Neural cell (in vitro differentiated cells): ENCODE measurements at regions not wholly inside any gene's neighbourhood (a gene's known extent, or its start where the extent isn't known, plus 50 kb on each side); places are given as distances from the start of the nearest gene placed in this dataset.

Experiments
- H2AFZ ChIP-seq: fragments of 200-600, 300-800 bp; sonication (generic), shearing (Covaris generic); 2 replicates; pipeline ENCODE4 v1.6.0; 2014; ENCODE audit warnings: low read depth, mild to moderate bottlenecking, antibody characterized with exemption, low read length, moderate library complexity
- H3F3A ChIP-seq: fragments of 200-600 bp; shearing (Covaris generic); 2 replicates; pipeline ENCODE4 v1.6.1; 2016; ENCODE audit warnings: mild to moderate bottlenecking, moderate library complexity, mixed read lengths, antibody characterized with exemption, low read length; ENCODE audit not compliant: insufficient read depth, poor library complexity, severe bottlenecking
- H3K27ac ChIP-seq: fragments of 200-600, 300-800 bp; sonication (generic), shearing (Covaris generic); 2 replicates; pipeline ENCODE4 v1.5.1; 2014; ENCODE audit warnings: mild to moderate bottlenecking, low read length, moderate library complexity
- H3K27me3 ChIP-seq: fragments of 300-800, 200-600 bp; sonication (generic), shearing (Covaris generic); 2 replicates; pipeline ENCODE4 v1.6.0; 2014; ENCODE audit warnings: mild to moderate bottlenecking, low read depth, low read length, moderate library complexity; ENCODE audit not compliant: insufficient read depth
- H3K36me3 ChIP-seq: fragments of 300-800, 200-600 bp; sonication (generic), shearing (Covaris generic); 2 replicates; pipeline ENCODE4 v1.5.1; 2014; ENCODE audit warnings: mild to moderate bottlenecking, antibody characterized with exemption, low read length, moderate library complexity; ENCODE audit not compliant: insufficient read depth
- H3K4me2 ChIP-seq: fragments of 300-800, 200-600 bp; sonication (generic), shearing (Covaris generic); 2 replicates; pipeline ENCODE4 v1.6.0; 2014; ENCODE audit warnings: mild to moderate bottlenecking, low read length
- H3K4me3 ChIP-seq: fragments of 300-800, 200-600 bp; sonication (generic), shearing (Covaris generic); 2 replicates; pipeline ENCODE4 v1.5.1; 2014; ENCODE audit warnings: mild to moderate bottlenecking, low read length, moderate library complexity
- H3K79me2 ChIP-seq: fragments of 200-600 bp; shearing (Covaris generic); replicated peaks from 2 replicates; pipeline ENCODE4 v1.6.0; 2014; ENCODE audit warnings: mild to moderate bottlenecking, low read length, moderate library complexity; ENCODE audit not compliant: insufficient read depth
- H3K9ac ChIP-seq: fragments of 300-800, 200-600 bp; sonication (generic), shearing (Covaris generic); 2 replicates; pipeline ENCODE4 v1.6.1; 2016; ENCODE audit warnings: mild to moderate bottlenecking, low read length, mixed read lengths
- H3K9me2 ChIP-seq: fragments of 200-600 bp; shearing (Covaris generic); 2 replicates; pipeline ENCODE4 v1.6.1; 2016; ENCODE audit warnings: mild to moderate bottlenecking, low read length, mixed read lengths; ENCODE audit not compliant: insufficient read depth
- H3K9me3 ChIP-seq: fragments of 200-600, 300-800 bp; sonication (generic), shearing (Covaris generic); 2 replicates; pipeline ENCODE4 v1.6.1; 2016; ENCODE audit warnings: mild to moderate bottlenecking, mixed run types, low read length, moderate library complexity, mixed read lengths
- H4K20me1 ChIP-seq: fragments of 200-600 bp; shearing (Covaris generic); 2 replicates; pipeline ENCODE4 v1.6.1; 2016; ENCODE audit warnings: mild to moderate bottlenecking, mixed run types; ENCODE audit not compliant: insufficient read depth
- EP300 ChIP-seq: fragments of 450-650 bp; conservative IDR thresholded peaks from 2 replicates; pipeline ENCODE4 v1.6.1; 2014; ENCODE audit warnings: antibody characterized with exemption, mild to moderate bottlenecking, moderate library complexity; ENCODE audit not compliant: poor library complexity, severe bottlenecking
- EZH2 ChIP-seq: fragments of 200-600, 300-800 bp; shearing (Covaris generic), sonication (generic); IDR thresholded peaks from 2 replicates; pipeline ENCODE4 v1.6.1; 2014; ENCODE audit warnings: antibody characterized with exemption, low read length, borderline replicate concordance, mild to moderate bottlenecking; ENCODE audit not compliant: insufficient read depth, poor library complexity, severe bottlenecking
- MXI1 ChIP-seq: fragments of 450-650 bp; conservative IDR thresholded peaks from 2 replicates; pipeline ENCODE4 v1.6.1; 2014; ENCODE audit warnings: antibody characterized with exemption, mild to moderate bottlenecking; ENCODE audit not compliant: poor library complexity, severe bottlenecking
- POLR2AphosphoS5 ChIP-seq: IDR thresholded peaks from 2 replicates; pipeline ENCODE4 v1.6.1; 2012
- RAD21 ChIP-seq: fragments of 450-650 bp; conservative IDR thresholded peaks from 2 replicates; pipeline ENCODE4 v1.6.1; 2014; ENCODE audit warnings: antibody characterized with exemption, mild to moderate bottlenecking, moderate library complexity
- SMC3 ChIP-seq: fragments of 450-650 bp; conservative IDR thresholded peaks from 2 replicates; pipeline ENCODE4 v1.6.1; 2014; ENCODE audit warnings: antibody characterized with exemption, mild to moderate bottlenecking, moderate library complexity; ENCODE audit not compliant: poor library complexity
- TAF1 ChIP-seq: IDR thresholded peaks from 2 replicates; pipeline ENCODE4 v1.6.1; 2012; ENCODE audit warnings: low read depth
- TF ChIP-seq, protein P1 (sequence below): IDR thresholded peaks from 2 replicates; pipeline ENCODE4 v1.6.1; 2012; ENCODE audit warnings: borderline replicate concordance
- TF ChIP-seq, protein P2 (sequence below): fragments of 450-650 bp; IDR thresholded peaks from 2 replicates; pipeline ENCODE4 v1.5.1; 2014; ENCODE audit warnings: antibody characterized with exemption, mild to moderate bottlenecking, moderate library complexity; ENCODE audit not compliant: poor library complexity, severe bottlenecking

DNA sequence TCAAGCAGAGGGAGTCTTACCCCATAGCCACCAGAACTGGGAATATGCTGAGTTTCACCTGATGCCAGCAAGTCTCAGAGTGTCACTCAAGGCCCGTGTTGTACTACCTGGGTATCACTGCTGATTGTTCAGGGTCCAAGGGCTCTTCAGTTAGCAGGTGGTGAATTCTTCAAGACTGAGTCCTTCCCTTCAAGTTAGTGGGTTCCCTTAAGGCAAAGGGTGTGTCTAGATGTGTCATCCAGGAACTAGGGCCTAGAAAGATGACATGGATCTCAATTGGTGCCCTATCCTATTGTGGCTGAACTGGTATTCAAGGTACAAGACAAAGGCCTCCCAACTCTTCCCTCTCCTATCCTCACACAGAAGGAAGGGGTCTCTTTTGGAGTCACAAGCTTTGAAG is 159.9 kb upstream of the DIPK2B start:
- Histone ChIP-seq H3K9me3 (no peaks in the 10 kb centered on the region), H2AFZ (no peak overlapping the region), H3K4me3 (no peak overlapping the region)

DNA sequence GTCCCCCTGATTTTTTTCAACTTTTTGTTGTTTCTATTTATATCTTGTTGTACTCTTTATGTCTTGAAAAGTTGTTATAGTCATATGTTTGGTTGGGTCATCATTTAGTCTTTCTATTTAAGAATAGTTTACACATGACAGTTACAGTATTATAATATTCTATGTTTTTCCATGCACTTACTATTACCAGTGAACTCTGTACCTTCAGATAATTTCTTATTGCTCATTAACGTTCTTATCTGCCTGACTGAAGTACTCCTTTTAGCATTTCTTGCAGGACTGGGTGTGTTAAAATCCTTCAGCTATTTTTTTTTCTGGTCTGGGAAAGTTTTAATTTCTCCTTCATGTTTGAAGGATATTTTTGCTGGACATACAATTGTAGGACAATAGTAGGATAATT is 157.7 kb upstream of the DIPK2B start:
- Histone ChIP-seq H3K9ac (no peak overlapping the region), H2AFZ (no peak overlapping the region), H3K4me2 (no peak overlapping the region), H4K20me1 (no peaks in the 10 kb centered on the region), H3K9me2 (no peaks in the 10 kb centered on the region), H3K27me3 (no peaks in the 10 kb centered on the region), H3K27ac (no peak overlapping the region), H3K36me3 (no peaks in the 10 kb centered on the region), H3K4me3 (no peak overlapping the region), H3K79me2 (no peaks in the 10 kb centered on the region), H3K9me3 (no peaks in the 10 kb centered on the region), H3F3A (no peaks in the 10 kb centered on the region)
- TF ChIP-seq, protein P1, sequence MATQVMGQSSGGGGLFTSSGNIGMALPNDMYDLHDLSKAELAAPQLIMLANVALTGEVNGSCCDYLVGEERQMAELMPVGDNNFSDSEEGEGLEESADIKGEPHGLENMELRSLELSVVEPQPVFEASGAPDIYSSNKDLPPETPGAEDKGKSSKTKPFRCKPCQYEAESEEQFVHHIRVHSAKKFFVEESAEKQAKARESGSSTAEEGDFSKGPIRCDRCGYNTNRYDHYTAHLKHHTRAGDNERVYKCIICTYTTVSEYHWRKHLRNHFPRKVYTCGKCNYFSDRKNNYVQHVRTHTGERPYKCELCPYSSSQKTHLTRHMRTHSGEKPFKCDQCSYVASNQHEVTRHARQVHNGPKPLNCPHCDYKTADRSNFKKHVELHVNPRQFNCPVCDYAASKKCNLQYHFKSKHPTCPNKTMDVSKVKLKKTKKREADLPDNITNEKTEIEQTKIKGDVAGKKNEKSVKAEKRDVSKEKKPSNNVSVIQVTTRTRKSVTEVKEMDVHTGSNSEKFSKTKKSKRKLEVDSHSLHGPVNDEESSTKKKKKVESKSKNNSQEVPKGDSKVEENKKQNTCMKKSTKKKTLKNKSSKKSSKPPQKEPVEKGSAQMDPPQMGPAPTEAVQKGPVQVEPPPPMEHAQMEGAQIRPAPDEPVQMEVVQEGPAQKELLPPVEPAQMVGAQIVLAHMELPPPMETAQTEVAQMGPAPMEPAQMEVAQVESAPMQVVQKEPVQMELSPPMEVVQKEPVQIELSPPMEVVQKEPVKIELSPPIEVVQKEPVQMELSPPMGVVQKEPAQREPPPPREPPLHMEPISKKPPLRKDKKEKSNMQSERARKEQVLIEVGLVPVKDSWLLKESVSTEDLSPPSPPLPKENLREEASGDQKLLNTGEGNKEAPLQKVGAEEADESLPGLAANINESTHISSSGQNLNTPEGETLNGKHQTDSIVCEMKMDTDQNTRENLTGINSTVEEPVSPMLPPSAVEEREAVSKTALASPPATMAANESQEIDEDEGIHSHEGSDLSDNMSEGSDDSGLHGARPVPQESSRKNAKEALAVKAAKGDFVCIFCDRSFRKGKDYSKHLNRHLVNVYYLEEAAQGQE, result no peak
- TF ChIP-seq EZH2, result no peak

More for the DNA sequence above, 159.9 kb upstream of the DIPK2B start:
- no peaks in the 10 kb centered on the region for H3K79me2 ChIP-seq
- TF ChIP-seq EZH2, result no peak
- TF ChIP-seq, protein P1, result no peak
- no peak overlapping the region for H3K9ac ChIP-seq
- H3K27ac ChIP-seq, result no peak overlapping the region
- no peaks in the 10 kb centered on the region for H4K20me1 ChIP-seq
- H3K4me2 ChIP-seq, result no peak overlapping the region
- no peaks in the 10 kb centered on the region for H3K27me3 ChIP-seq
- H3K9me2 ChIP-seq, result no peaks in the 10 kb centered on the region
- no peaks in the 10 kb centered on the region for H3K36me3 ChIP-seq
- no peaks in the 10 kb centered on the region for H3F3A ChIP-seq

DNA sequence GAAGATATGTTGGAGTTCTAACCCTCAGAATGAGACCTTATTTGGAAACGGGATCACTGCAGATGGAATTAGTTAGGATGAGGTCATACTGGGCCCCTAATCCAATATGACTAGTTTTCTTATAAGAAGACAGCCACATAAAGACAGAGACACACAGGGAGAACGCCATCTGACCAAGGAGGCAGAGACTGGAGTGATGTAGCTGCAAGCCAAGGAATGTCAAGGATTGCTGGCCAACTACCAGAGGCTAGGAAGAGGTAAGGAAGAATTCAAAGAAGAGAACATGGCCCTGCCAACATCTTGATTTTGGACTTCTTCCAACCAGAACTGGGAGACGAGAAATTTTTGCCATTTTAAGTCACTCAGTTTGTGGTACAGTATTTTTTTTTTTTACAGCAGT is 152.8 kb upstream of the DIPK2B start:
- Histone ChIP-seq H3K9me2 (no peaks in the 10 kb centered on the region), H3K4me2 (no peak overlapping the region), H3K36me3 (no peaks in the 10 kb centered on the region), H3K27me3 (no peaks in the 10 kb centered on the region), H3K9ac (no peak overlapping the region), H4K20me1 (no peaks in the 10 kb centered on the region), H3F3A (no peaks in the 10 kb centered on the region), H3K27ac (no peak overlapping the region), H3K79me2 (no peaks in the 10 kb centered on the region), H3K4me3 (no peak overlapping the region), H3K9me3 (no peaks in the 10 kb centered on the region), H2AFZ (no peak overlapping the region)
- TF ChIP-seq EP300 (no peak), POLR2AphosphoS5 (no peak), MXI1 (no peak), EZH2 (no peak), SMC3 (no peak), TAF1 (no peak), RAD21 (no peak)
- TF ChIP-seq, protein P2, sequence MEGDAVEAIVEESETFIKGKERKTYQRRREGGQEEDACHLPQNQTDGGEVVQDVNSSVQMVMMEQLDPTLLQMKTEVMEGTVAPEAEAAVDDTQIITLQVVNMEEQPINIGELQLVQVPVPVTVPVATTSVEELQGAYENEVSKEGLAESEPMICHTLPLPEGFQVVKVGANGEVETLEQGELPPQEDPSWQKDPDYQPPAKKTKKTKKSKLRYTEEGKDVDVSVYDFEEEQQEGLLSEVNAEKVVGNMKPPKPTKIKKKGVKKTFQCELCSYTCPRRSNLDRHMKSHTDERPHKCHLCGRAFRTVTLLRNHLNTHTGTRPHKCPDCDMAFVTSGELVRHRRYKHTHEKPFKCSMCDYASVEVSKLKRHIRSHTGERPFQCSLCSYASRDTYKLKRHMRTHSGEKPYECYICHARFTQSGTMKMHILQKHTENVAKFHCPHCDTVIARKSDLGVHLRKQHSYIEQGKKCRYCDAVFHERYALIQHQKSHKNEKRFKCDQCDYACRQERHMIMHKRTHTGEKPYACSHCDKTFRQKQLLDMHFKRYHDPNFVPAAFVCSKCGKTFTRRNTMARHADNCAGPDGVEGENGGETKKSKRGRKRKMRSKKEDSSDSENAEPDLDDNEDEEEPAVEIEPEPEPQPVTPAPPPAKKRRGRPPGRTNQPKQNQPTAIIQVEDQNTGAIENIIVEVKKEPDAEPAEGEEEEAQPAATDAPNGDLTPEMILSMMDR, result no peak
- TF ChIP-seq, protein P1, result no peak
